ENCODE measurements at regions not wholly inside any gene's neighbourhood (a gene's known extent, or its start where the extent isn't known, plus 50 kb on each side); places are given as distances from the start of the nearest gene placed in this dataset.
"Not testable (repeated sequence)": the region's sequence is repeated elsewhere in the genome, so short reads cannot be mapped to it uniquely, and the experiment has no call there.

GRCh38 chr5:116947691-116948528 is 373.3 kb upstream of the SEMA6A start:
- DNase-seq (ENCODE audit: low spot score), result peak; percentile 52

- DNase-seq (ENCODE audit: low spot score), result not testable (repeated sequence)
Observed at GRCh38 chr5:116945613-116946382, 371.2 kb upstream of the SEMA6A start.

DNA sequence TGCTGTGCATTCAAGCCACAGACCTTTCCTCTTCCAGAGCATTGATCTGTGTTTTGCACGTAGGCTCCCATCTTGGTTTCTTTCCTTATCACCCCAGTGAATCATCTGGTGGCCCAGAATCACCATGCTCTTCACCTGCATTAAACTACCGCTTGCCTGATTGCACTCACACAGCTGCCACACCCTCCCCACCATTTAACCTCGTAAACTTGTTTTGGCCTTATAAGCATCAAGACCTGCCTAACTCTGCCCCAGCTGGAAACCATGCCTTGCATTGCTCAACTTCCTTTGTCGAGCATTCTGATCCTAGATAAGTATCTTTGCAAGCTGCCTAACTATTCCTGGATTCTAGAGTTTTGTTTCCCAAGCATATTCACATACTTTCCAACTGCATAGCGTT is 369.6 kb upstream of the SEMA6A start:
- DNase-seq (ENCODE audit: low spot score), result peak; percentile 4

- DNase-seq (ENCODE audit: low spot score), result no peak
Observed at GRCh38 chr5:116942622-116943021, 368.0 kb upstream of the SEMA6A start.

DNA sequence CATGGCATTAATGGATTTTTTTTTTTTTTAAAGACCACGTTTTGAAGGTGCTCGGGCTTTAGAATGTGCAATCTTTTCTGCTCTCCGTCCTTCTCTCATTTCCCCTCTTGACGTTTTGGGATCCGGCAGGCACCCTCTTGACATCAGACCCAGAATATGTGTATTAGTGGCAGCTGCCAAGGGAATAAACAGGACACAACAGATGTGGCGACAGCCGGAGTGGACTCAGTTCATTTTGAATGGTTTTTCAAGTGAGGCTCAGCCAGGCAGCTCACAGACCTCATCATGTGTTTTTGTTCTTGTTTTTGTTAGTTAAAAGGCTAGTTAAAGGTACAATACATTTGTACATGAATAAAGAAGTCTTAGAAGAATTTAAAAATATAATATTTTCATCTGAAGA is 365.0 kb upstream of the SEMA6A start:
- no peak for DNase-seq (ENCODE audit: low spot score)

DNA sequence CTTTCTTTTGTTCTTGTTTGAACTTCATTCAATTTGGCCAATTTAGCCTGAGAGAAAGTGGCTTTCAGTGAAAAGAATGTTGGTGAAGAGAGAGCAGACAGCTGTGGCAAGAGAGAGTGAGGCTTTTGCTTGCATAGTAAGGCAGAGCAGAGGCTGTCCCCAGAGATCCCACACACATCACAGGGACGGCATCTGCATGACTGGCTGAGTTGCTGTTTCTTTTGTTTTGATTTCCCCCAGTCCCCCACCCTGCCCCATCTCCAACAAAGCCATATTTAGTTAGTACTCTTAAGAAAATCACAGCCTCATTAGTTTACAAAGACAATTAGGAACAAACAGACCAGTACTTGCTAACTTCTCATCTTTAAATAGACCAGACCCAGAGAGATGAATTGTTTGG is 363.9 kb upstream of the SEMA6A start:
- DNase-seq (ENCODE audit: low spot score), result no peak

GRCh38 chr5:116935561-116936162 is 361.0 kb upstream of the SEMA6A start:
- DNase-seq (ENCODE audit: low spot score), result no peak

GRCh38 chr5:116930616-116931015 is 356.0 kb upstream of the SEMA6A start:
- no peak for DNase-seq (ENCODE audit: low spot score)

- DNase-seq (ENCODE audit: low spot score), result no peak
Observed at GRCh38 chr5:116923344-116923743, 348.7 kb upstream of the SEMA6A start.

DNA sequence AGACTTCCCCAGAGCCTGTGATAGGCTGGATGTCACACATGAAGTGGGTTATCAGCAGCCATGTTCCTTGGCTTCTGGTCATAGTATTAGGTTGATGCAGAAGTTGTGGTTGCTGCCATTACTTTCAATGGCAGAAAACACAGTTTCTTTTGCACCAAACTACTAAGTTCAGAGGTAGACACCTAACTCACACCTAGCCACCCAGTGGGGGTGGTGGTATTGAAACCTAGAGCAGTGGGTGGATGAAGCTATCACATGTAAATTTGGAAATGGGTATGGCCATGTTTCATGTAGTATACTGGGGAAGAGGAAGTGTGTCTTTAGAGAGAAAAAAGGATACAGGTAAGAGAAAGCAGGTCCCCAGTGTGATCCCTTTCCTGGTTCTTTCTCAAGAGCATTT is 347.9 kb upstream of the SEMA6A start:
- no peak for DNase-seq (ENCODE audit: low spot score)

GRCh38 chr5:116914869-116915504 is 340.4 kb upstream of the SEMA6A start:
- DNase-seq (ENCODE audit: low spot score), result no peak

- DNase-seq (ENCODE audit: low spot score), result no peak
Observed at GRCh38 chr5:116912221-116912620, 337.6 kb upstream of the SEMA6A start.

GRCh38 chr5:116911074-116911473 is 336.5 kb upstream of the SEMA6A start:
- DNase-seq (ENCODE audit: low spot score), result no peak

GRCh38 chr5:116908537-116908936 is 333.9 kb upstream of the SEMA6A start:
- DNase-seq (ENCODE audit: low spot score), result no peak

- no peak for DNase-seq (ENCODE audit: low spot score)
Observed at GRCh38 chr5:116905885-116906284, 331.3 kb upstream of the SEMA6A start.

DNA sequence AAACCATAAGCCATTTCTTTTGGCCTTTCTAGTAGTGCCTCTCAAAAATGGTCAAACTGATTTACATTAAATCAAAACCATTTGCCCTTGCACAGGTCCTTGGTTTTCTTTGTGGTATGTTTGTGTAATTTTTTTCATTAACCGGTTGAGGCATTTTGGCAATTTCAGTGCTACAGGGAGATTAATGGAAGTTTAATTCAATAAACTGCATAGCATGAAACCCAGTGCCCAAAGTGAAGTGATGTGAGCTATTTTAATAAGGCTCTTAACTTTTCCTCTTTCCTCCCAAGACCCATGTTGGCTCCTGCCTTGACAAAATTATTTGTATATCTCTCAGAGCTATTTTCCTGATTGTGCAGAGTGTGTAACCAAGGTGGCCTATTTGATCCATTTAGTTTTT is 326.2 kb upstream of the SEMA6A start:
- DNase-seq (ENCODE audit: low spot score), result no peak

- DNase-seq (ENCODE audit: low spot score), result no peak
Observed at GRCh38 chr5:116898917-116899316, 324.3 kb upstream of the SEMA6A start.

DNA sequence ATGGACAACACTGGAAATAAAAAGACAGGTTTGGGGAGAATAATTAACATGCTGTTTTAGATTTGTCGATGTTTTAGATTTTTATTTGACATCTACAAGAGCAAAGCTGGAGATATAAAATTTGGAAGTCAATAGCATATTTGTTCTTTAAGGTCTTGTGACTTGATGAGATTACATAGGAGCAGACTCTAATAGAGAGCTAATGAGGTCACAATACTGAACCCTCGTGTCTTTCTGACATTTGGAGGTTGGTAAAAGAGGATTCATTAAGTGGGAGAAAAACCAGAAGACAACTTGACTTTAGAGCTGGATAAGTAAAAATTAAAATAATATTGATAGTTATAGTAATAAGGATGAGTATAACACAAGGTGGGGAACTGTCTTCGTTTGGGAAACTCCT is 322.7 kb upstream of the SEMA6A start:
- DNase-seq (ENCODE audit: low spot score), result no peak

- DNase-seq (ENCODE audit: low spot score), result no peak
Observed at GRCh38 chr5:116896001-116896400, 321.4 kb upstream of the SEMA6A start.

DNA sequence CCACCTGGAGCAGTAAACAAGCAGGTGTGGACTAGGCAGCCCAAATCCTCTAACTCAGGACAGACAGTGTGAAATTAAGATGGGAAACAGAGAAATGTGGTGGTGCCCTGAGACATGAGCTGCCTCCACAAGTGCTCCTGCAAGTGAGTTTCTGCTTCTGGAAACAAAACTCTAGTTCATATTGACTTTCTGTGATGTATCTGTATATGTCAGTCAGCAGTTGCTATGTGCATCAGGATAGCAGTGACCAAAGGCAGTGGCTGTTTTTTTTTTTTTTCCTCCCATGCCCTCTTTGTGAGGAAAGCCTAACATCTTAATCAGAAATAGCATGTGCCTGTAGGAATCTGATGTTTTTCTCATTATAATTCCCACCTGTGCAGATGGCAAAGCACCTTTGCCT is 318.4 kb upstream of the SEMA6A start:
- DNase-seq (ENCODE audit: low spot score), result no peak

DNA sequence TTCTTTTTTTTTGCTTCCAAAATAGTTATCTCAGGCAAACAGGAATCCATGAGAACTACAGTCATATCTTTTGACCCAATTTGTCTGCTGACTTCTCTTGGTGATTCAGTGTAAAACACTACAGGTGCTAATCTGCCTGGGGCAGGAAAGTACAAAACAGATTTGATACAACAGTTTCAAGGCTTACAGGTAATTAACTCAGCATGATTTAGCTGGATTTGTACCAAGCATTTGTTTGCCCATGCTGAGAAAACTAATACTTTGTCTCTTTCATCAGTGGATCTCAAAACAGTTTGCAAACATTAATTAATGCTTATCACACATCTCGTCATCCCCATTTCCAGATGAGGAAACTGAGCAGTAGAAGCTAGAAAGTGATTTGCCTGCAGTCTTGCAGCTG is 312.5 kb upstream of the SEMA6A start:
- DNase-seq (ENCODE audit: low spot score), result no peak

DNA sequence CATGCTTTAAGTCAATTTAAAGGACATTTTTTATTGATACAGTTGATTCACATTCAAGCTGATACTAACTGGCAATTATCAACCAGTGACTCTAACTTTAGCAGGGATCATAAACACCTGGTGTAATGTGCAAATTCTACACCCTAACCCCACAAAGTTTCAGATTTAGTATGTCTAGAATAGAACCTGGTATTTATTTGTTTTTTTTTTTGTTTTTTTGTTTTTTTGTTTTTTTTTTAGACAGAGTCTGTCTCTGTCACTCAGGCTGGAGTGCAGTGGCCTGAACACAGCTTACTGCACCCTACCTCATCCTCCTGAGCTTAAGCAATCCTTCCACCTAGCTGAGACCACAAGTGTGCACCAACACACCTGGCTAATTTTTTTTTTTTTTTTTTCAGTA is 311.2 kb upstream of the SEMA6A start:
- DNase-seq (ENCODE audit: low spot score), result no peak

DNA sequence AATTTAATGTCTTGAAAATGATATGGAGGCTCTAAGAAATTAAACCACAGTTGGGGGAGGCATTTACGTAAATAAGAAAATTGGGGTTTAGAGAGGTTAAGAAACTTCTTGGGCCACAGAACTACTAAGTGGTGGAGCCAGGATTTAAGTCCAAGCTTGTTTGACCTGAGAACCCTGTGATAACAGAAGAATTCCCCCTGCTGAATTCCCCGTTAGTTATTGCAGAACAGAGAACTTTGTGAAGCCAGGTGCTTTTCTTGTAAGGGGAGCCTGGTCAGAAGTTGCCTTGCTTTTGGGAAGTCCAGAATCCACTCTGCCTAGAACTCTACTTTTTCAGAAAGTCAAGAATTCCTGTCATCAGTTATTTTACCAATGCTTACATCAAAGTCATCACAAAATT is 309.3 kb upstream of the SEMA6A start:
- no peak for DNase-seq (ENCODE audit: low spot score)
